ENCODE measurements at regions not wholly inside any gene's neighbourhood (a gene's known extent, or its start where the extent isn't known, plus 50 kb on each side); places are given as distances from the start of the nearest gene placed in this dataset.

DNA sequence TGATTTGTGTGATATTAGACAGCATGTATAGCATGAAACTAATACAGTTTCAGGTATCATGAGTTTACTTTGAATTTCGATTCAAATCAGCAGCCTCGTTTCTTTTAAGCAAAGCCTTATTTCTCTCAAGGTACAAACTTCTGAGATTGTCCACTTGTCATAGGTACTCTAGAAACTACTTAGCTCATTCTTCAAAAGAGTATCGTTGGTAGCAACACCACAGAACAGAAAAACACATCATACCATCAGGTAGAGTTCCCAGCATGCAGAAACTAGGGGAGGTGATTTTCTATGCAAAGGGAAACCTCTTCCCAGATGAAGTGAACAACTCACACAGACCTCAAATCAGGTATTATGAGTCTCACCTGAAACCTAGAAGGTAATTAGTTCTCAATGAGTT, 237.0 kb upstream of the SOX9 start:
- no peaks in the 10 kb centered on the region for H3K36me3 Mint-ChIP-seq
- ChIA-PET POLR2A (no interaction called here), CTCF (no interaction called here)
- no peak for DNase-seq (ENCODE audit: low spot score)
- no peak overlapping the region for H3K27ac Mint-ChIP-seq
- ATAC-seq = no peak
- H3K4me3 Mint-ChIP-seq = no peak overlapping the region
- H3K9me3 Mint-ChIP-seq = peaks cover 12% of the 10 kb centered on the region
- H3K27me3 Mint-ChIP-seq (ENCODE audit: low read depth) = no peaks in the 10 kb centered on the region; the same call in 1 of the 2 replicates
- TF ChIP-seq, protein P1, sequence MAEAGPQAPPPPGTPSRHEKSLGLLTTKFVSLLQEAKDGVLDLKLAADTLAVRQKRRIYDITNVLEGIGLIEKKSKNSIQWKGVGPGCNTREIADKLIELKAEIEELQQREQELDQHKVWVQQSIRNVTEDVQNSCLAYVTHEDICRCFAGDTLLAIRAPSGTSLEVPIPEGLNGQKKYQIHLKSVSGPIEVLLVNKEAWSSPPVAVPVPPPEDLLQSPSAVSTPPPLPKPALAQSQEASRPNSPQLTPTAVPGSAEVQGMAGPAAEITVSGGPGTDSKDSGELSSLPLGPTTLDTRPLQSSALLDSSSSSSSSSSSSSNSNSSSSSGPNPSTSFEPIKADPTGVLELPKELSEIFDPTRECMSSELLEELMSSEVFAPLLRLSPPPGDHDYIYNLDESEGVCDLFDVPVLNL (CRISPR knock-in tag; IDR thresholded peaks at IDR 0.05; ENCODE audit: borderline replicate concordance, low read depth) = no peak
- no peak for TF ChIP-seq CBFB (CRISPR knock-in tag; IDR thresholded peaks at IDR 0.05; ENCODE audit: low read depth)
- TF ChIP-seq SMAD4 (CRISPR knock-in tag; IDR thresholded peaks at IDR 0.05) = no peak
- TF ChIP-seq RORB (CRISPR knock-in tag; IDR thresholded peaks at IDR 0.05) = no peak
- TF ChIP-seq NR2C2 (CRISPR knock-in tag; IDR thresholded peaks at IDR 0.05) = no peak
- TF ChIP-seq, protein P2, sequence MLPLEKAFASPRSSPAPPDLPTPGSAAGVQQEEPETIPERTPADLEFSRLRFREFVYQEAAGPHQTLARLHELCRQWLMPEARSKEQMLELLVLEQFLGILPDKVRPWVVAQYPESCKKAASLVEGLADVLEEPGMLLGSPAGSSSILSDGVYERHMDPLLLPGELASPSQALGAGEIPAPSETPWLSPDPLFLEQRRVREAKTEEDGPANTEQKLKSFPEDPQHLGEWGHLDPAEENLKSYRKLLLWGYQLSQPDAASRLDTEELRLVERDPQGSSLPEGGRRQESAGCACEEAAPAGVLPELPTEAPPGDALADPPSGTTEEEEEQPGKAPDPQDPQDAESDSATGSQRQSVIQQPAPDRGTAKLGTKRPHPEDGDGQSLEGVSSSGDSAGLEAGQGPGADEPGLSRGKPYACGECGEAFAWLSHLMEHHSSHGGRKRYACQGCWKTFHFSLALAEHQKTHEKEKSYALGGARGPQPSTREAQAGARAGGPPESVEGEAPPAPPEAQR (CRISPR knock-in tag; IDR thresholded peaks at IDR 0.05) = no peak
- TF ChIP-seq, protein P3, sequence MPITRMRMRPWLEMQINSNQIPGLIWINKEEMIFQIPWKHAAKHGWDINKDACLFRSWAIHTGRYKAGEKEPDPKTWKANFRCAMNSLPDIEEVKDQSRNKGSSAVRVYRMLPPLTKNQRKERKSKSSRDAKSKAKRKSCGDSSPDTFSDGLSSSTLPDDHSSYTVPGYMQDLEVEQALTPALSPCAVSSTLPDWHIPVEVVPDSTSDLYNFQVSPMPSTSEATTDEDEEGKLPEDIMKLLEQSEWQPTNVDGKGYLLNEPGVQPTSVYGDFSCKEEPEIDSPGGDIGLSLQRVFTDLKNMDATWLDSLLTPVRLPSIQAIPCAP (CRISPR knock-in tag; IDR thresholded peaks at IDR 0.05) = no peak
- no peaks in the 10 kb centered on the region for H3K4me1 Mint-ChIP-seq

DNA sequence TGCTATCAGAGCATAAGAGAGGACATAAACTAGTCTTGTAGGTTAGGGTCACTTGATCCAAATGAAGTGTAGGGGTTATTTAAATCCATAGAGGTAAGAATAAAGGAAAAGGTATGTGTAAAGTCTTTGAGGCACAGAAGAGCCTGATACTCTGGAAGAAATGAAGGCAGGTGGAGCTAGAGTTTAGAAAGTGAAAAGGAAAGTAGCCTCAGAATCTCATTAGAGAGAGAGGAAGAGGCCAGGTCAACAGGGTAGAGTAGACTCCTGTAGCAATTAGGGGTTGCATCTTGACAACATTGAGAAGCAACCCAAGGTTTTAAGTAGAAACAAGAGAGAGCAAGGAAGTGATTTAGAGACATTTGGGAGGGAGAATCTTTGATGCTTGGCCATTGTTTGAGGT, 235.2 kb upstream of the SOX9 start:
- ATAC-seq (no peak), DNase-seq (ENCODE audit: low spot score) (no peak)
- ChIA-PET CTCF (interaction anchor here (0.7 kb wide), 1 partner anchor 654 kb away, joined by 3 read pairs; no protein-coding TSS in a partner anchor), POLR2A (no interaction called here)
- no peak overlapping the region for H3K4me3 Mint-ChIP-seq
- H3K4me1 Mint-ChIP-seq = no peaks in the 10 kb centered on the region
- TF ChIP-seq, protein P2 (CRISPR knock-in tag; IDR thresholded peaks at IDR 0.05) = no peak
- TF ChIP-seq PRRX2 (CRISPR knock-in tag; IDR thresholded peaks at IDR 0.05) (no peak), HMGA2 (CRISPR knock-in tag; IDR thresholded peaks at IDR 0.05) (no peak), TEAD4 (CRISPR knock-in tag; IDR thresholded peaks at IDR 0.05) (no peak), ZNF263 (CRISPR knock-in tag; IDR thresholded peaks at IDR 0.05; ENCODE audit: low read depth) (no peak)
- TF ChIP-seq, protein P4, sequence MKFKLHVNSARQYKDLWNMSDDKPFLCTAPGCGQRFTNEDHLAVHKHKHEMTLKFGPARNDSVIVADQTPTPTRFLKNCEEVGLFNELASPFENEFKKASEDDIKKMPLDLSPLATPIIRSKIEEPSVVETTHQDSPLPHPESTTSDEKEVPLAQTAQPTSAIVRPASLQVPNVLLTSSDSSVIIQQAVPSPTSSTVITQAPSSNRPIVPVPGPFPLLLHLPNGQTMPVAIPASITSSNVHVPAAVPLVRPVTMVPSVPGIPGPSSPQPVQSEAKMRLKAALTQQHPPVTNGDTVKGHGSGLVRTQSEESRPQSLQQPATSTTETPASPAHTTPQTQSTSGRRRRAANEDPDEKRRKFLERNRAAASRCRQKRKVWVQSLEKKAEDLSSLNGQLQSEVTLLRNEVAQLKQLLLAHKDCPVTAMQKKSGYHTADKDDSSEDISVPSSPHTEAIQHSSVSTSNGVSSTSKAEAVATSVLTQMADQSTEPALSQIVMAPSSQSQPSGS (CRISPR knock-in tag; IDR thresholded peaks at IDR 0.05; ENCODE audit: borderline replicate concordance, low read depth) = no peak
- TF ChIP-seq, protein P5, sequence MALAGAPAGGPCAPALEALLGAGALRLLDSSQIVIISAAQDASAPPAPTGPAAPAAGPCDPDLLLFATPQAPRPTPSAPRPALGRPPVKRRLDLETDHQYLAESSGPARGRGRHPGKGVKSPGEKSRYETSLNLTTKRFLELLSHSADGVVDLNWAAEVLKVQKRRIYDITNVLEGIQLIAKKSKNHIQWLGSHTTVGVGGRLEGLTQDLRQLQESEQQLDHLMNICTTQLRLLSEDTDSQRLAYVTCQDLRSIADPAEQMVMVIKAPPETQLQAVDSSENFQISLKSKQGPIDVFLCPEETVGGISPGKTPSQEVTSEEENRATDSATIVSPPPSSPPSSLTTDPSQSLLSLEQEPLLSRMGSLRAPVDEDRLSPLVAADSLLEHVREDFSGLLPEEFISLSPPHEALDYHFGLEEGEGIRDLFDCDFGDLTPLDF (CRISPR knock-in tag; IDR thresholded peaks at IDR 0.05) = no peak
- no peaks in the 10 kb centered on the region; the same call in 1 of the 2 replicates for H3K27me3 Mint-ChIP-seq (ENCODE audit: low read depth)
- peaks cover 4% of the 10 kb centered on the region for H3K9me3 Mint-ChIP-seq
- H3K36me3 Mint-ChIP-seq = no peaks in the 10 kb centered on the region
- H3K27ac Mint-ChIP-seq = peak overlapping the region; percentile 51; the same call in 1 of the 2 replicates

DNA sequence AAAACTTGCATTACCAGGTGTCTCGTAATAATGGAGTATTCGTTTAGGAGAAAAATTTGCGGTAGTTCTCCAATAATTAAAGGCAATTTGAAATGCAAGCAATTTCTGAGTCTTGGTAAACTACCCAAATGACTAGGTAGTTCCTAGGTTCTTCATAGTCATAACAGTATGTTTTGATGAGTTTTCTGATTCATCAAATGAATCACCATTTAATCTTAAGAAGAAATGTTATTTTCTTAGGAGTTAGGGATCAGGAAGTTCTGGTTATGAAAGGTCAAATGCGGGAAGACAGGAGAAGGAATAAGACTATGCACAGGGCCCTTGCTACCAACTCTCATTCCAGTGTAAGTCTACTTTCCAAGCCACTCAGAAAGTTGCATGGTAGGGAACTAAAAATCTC, 221.5 kb upstream of the SOX9 start:
- ChIA-PET CTCF (no interaction called here), POLR2A (no interaction called here)
- H3K36me3 Mint-ChIP-seq = no peaks in the 10 kb centered on the region
- TF ChIP-seq, protein P6, sequence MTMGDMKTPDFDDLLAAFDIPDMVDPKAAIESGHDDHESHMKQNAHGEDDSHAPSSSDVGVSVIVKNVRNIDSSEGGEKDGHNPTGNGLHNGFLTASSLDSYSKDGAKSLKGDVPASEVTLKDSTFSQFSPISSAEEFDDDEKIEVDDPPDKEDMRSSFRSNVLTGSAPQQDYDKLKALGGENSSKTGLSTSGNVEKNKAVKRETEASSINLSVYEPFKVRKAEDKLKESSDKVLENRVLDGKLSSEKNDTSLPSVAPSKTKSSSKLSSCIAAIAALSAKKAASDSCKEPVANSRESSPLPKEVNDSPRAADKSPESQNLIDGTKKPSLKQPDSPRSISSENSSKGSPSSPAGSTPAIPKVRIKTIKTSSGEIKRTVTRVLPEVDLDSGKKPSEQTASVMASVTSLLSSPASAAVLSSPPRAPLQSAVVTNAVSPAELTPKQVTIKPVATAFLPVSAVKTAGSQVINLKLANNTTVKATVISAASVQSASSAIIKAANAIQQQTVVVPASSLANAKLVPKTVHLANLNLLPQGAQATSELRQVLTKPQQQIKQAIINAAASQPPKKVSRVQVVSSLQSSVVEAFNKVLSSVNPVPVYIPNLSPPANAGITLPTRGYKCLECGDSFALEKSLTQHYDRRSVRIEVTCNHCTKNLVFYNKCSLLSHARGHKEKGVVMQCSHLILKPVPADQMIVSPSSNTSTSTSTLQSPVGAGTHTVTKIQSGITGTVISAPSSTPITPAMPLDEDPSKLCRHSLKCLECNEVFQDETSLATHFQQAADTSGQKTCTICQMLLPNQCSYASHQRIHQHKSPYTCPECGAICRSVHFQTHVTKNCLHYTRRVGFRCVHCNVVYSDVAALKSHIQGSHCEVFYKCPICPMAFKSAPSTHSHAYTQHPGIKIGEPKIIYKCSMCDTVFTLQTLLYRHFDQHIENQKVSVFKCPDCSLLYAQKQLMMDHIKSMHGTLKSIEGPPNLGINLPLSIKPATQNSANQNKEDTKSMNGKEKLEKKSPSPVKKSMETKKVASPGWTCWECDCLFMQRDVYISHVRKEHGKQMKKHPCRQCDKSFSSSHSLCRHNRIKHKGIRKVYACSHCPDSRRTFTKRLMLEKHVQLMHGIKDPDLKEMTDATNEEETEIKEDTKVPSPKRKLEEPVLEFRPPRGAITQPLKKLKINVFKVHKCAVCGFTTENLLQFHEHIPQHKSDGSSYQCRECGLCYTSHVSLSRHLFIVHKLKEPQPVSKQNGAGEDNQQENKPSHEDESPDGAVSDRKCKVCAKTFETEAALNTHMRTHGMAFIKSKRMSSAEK (CRISPR knock-in tag; IDR thresholded peaks at IDR 0.05; ENCODE audit: borderline replicate concordance) = no peak
- TF ChIP-seq, protein P4 (CRISPR knock-in tag; IDR thresholded peaks at IDR 0.05; ENCODE audit: borderline replicate concordance, low read depth) = no peak
- H3K4me1 Mint-ChIP-seq = no peaks in the 10 kb centered on the region; the same call in 1 of the 2 replicates
- 0 out of 2 replicates have a peak, but pooled peaks cover 2% of the 10 kb centered on the region for H3K9me3 Mint-ChIP-seq
- no peaks in the 10 kb centered on the region for H3K27me3 Mint-ChIP-seq (ENCODE audit: low read depth)
- H3K27ac Mint-ChIP-seq = no peak overlapping the region
- H3K4me3 Mint-ChIP-seq = no peak overlapping the region
- DNase-seq (ENCODE audit: low spot score) = no peak
- no peak for ATAC-seq
